Fibroblast of pulmonary artery (primary cell): ENCODE measurements at regions not wholly inside any gene's neighbourhood (a gene's known extent, or its start where the extent isn't known, plus 50 kb on each side); places are given as distances from the start of the nearest gene placed in this dataset.

ENCODE experiments used
- DNase-seq: peaks from one replicate; pipeline ENCODE4 v3.0.0-alpha.2; 2010; ENCODE audit warnings: low read depth
- H3K4me3 ChIP-seq: replicated peaks from 2 replicates; pipeline ENCODE4 v1.5.1; 2011; ENCODE audit warnings: low read depth, mild to moderate bottlenecking, control low read depth, low read length, moderate library complexity
- TF ChIP-seq, protein P1 (sequence below): IDR thresholded peaks from 2 replicates; pipeline ENCODE4 v1.5.1; 2011; ENCODE audit warnings: mild to moderate bottlenecking, control low read depth, low read length, inconsistent platforms; ENCODE audit errors: missing control alignments

DNA sequence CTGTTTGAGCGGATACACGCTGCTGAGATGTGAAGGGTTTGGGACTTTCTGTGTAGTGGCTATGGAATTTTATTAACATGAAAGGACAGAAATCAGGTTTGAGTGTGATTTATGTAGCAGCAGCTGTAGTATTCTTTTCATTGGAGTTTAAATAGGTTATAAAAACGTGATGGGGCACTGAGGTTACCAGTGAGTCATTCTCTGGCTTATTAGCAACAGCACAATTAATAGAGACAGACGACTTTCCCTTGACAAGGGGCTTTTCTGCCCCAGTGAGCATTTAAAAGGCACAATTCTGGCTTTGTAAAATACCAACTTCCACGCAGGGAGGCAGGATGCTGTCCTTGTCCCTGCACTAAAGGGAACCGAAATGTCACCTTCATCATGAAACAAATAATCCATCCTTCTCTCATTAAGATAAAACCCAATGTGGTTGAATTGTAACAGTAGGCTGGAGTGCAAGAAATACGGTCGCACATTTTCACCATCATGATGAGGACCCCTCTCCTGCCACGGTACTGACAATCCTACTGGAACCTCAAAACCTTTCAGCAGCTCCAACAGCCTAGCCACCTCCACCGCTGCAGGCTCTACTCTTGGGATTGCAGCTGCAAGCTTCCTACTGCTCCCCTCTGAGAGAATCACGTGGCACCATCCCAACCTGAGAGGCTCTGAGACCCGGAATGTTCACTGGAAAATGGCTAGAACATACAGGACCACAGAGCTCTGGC lies 293.9 kb downstream of the IRX1 start:
- no peak overlapping the region for H3K4me3 ChIP-seq
- DNase-seq = no peak
- TF ChIP-seq, protein P1, sequence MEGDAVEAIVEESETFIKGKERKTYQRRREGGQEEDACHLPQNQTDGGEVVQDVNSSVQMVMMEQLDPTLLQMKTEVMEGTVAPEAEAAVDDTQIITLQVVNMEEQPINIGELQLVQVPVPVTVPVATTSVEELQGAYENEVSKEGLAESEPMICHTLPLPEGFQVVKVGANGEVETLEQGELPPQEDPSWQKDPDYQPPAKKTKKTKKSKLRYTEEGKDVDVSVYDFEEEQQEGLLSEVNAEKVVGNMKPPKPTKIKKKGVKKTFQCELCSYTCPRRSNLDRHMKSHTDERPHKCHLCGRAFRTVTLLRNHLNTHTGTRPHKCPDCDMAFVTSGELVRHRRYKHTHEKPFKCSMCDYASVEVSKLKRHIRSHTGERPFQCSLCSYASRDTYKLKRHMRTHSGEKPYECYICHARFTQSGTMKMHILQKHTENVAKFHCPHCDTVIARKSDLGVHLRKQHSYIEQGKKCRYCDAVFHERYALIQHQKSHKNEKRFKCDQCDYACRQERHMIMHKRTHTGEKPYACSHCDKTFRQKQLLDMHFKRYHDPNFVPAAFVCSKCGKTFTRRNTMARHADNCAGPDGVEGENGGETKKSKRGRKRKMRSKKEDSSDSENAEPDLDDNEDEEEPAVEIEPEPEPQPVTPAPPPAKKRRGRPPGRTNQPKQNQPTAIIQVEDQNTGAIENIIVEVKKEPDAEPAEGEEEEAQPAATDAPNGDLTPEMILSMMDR = no peak

DNA sequence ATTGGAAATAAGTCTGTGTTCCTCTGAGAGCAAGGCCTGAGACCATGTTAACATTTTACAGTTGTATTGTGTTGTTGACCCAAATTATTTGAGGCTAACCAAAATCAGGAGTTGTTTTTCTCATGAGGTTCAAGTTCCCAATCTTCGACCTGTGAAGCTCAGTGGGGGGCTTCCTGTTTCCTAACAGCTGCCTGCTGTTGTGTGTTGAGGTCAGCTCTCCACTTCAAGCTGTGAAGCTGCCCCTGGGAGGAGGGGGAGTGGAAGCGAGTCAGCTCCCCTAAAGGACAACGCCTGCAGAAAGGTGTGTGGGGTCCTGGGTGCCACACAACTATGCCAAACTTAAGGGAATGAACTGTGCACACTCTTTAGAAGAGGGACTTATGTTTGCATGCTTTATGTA lies 295.5 kb downstream of the IRX1 start:
- TF ChIP-seq, protein P1 = no peak
- DNase-seq = no peak
- no peak overlapping the region for H3K4me3 ChIP-seq

DNA sequence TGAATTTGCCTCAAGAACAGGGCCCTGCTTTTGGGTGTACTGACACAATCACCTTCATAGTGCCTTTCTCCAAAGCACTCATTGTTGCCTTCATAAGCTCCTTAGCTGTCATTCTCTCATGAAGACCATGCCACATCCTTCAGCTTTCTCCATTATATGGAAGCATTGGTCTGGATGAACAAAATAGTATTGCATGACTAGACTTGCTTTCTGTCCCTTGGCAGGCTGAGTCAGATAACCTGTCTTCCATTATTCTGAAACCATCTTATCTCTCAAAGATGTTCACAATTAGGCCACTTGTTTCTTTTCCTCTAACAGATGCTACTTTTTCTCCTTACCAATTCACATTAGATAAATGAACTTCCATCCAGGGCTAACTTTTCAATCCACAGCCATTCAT lies 297.9 kb downstream of the IRX1 start:
- TF ChIP-seq, protein P1 = no peak
- DNase-seq = no peak
- no peak overlapping the region for H3K4me3 ChIP-seq

DNA sequence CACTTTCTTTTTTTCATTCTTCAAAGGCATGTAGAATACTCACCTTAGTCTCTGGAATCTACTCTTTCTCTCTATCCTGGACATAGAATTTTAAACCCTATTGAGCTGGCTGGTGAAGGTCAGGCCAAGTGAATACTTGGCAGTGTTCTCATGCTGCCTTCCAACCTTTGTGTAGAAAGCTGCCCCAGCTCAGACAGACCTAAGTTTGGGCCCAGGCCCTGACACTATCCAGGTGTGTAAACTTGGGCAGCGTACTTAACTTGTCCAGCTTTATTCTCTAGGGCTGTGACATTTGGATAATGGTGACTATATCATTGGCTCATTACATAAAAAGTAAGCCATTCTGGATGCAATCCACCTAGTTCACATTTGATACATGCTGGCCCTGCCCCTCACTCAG lies 298.3 kb downstream of the IRX1 start:
- H3K4me3 ChIP-seq = no peak overlapping the region
- no peak for DNase-seq
- TF ChIP-seq, protein P1 = no peak

DNA sequence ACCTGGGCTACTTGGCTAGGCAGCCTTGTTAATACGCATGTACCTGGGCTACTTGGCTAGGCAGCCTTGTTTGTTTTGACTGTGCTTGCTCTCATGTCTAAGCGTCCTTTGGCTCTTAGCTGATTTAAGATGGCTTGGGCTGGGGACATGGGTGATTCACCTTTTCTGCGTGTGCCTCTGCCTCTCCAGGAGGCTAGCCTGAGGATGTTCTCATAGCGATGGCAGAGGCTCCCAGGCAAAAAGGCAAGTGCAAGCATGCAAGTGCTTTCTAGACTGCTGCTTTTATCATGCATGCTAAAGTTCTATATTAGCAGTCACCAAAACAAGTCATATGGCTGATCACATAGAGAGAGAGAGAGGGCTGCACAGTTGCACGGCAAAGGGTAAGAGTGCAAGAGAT lies 300.5 kb downstream of the IRX1 start:
- no peak overlapping the region for H3K4me3 ChIP-seq
- TF ChIP-seq, protein P1 = no peak
- no peak for DNase-seq

DNA sequence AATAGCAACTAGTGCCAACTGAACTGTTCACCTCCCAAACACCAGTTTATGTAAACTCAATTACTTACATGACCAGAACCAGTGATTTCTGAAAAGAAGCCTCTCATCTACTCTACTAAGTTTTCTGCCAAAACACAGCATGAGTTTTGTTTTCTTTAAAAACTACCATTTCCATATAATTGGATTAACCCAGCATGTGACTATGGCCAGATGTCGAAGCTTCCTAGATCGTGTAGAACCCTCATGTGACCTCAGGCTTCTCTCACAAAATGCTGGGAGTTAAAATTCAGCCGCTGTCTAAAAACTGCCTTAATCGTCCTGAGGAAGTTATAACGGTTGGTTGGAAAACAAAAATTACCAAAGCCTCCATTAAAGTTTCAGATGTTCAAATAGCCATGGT lies 303.5 kb downstream of the IRX1 start:
- TF ChIP-seq, protein P1 = no peak
- no peak for DNase-seq
- no peak overlapping the region for H3K4me3 ChIP-seq

DNA sequence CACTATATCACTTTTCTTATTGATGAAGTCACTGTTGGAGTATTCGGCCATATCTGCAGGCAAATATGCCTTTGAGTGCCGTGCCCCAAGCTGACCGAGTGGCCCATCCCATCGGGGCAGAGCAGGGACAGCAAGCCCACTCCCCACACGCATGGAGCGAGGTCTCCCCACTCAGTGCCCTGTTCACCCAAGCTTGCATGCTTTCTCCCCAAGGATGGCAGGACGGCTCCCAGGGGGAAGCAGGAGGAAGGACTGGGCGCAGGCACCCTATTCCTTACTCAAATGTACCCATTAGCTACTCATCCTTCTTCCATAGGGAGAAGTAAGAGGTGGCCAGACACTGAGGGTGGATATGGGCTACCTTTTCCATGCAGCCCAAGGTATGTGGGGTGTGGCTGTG lies 309.0 kb downstream of the IRX1 start:
- no peak overlapping the region for H3K4me3 ChIP-seq
- TF ChIP-seq, protein P1 = no peak
- no peak for DNase-seq
